Fibroblast of mammary gland (primary cell): ENCODE measurements at regions not wholly inside any gene's neighbourhood (a gene's known extent, or its start where the extent isn't known, plus 50 kb on each side); places are given as distances from the start of the nearest gene placed in this dataset.

ENCODE experiments used
- DNase-seq: peaks from one replicate; pipeline ENCODE4 v3.0.0-alpha.2; 2010; ENCODE audit warnings: low read depth
- H3K4me3 ChIP-seq: 2 replicates; pipeline ENCODE4 v1.5.1; 2011; ENCODE audit warnings: low read depth, mild to moderate bottlenecking, low read length, moderate library complexity; ENCODE audit not compliant: control insufficient read depth
- TF ChIP-seq, protein P1 (sequence below): conservative IDR thresholded peaks from 2 replicates; pipeline ENCODE4 v1.5.1; 2011; ENCODE audit warnings: low read depth, low read length, inconsistent platforms; ENCODE audit not compliant: control insufficient read depth, insufficient read depth

DNA sequence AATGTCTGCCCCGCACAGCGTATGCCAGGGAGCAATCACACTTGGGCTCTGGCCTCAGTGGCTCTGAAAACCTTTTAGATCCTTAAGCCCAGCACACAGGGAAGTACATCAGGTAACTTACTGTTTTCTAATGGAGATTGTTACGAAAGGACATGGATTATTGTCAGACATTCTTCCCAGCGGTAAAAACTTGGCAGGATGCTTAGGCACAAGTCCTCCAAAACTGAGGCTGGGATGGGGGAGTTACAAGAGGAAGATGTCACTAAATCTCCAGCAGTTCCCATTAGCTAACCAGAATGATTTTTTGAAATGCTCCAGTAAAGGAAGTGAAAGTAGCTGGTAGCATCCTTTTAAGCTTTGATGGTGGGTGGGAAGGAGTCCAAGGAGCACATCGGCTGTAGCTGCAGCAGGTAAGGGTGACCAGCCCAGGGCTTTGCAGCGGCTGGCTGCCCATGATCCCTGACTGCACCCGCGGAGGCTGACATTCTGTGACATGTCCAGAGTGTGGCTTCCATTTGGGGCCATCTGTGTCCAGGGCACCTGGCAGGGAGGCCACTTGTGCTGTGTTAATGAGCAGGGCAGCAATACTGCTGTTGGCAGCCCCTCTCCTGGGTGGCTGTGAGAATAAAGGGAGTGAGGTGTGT is 165.8 kb downstream of the GADD45G start:
- TF ChIP-seq, protein P1, sequence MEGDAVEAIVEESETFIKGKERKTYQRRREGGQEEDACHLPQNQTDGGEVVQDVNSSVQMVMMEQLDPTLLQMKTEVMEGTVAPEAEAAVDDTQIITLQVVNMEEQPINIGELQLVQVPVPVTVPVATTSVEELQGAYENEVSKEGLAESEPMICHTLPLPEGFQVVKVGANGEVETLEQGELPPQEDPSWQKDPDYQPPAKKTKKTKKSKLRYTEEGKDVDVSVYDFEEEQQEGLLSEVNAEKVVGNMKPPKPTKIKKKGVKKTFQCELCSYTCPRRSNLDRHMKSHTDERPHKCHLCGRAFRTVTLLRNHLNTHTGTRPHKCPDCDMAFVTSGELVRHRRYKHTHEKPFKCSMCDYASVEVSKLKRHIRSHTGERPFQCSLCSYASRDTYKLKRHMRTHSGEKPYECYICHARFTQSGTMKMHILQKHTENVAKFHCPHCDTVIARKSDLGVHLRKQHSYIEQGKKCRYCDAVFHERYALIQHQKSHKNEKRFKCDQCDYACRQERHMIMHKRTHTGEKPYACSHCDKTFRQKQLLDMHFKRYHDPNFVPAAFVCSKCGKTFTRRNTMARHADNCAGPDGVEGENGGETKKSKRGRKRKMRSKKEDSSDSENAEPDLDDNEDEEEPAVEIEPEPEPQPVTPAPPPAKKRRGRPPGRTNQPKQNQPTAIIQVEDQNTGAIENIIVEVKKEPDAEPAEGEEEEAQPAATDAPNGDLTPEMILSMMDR = no peak
- H3K4me3 ChIP-seq = no peak overlapping the region
- no peak for DNase-seq

- TF ChIP-seq, protein P1 = no peak
These were observed 166.4 kb downstream of the GADD45G start for GRCh38 chr9:89771205-89771604.

GRCh38 chr9:89773170-89773569 is 168.4 kb downstream of the GADD45G start:
- no peak for DNase-seq
- TF ChIP-seq, protein P1 = no peak
- no peak overlapping the region for H3K4me3 ChIP-seq

More at GRCh38 chr9:89771205-89771604, 166.4 kb downstream of the GADD45G start:
- DNase-seq = no peak
- no peak overlapping the region for H3K4me3 ChIP-seq

DNA sequence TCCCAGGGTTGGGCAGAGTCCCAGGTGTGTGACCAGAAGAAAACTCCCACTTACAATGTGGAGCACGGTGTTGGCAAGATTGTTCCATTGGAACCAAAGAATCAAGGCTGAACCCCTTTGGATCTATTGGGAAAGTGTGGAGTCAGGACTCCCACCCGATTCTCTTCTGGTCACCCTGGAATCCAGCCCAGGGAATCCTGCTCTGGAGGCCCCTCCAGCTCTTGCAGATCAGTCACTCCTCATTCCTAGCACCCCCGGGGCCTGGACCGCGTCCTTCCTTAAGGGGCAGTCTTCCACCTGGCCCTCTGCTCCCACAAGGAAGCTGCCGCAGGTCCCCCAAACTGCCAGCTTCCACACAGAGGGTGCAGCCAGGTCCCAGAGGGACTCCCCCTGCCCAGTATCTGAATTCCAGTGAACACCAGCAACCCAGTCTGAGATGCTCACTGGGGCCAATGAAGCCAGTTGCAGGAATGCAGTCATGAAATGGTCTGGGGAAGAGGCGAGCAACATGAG is 170.1 kb downstream of the GADD45G start:
- no peak overlapping the region for H3K4me3 ChIP-seq
- no peak for DNase-seq
- TF ChIP-seq, protein P1 = no peak

DNA sequence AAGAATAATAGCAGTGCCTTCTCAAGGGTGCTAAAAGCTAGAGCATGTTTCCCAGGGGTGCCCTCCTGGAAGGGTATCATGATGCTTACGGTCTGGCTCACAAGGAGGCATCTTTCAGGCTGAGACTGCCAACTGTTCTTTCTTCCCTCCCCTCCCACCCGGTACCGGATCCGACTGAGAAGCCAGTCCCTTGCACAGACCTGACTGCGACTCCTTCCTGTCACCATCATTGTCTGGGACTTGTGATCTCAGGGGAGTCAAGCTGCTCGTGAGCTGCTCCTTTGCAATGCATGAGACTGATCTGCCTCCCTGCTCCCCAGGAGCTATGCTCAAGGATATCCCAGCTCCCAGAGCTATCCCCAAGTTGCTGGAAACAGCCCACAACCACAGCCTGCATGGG is 170.8 kb downstream of the GADD45G start:
- no peak overlapping the region for H3K4me3 ChIP-seq

GRCh38 chr9:89776795-89777525 is 172.1 kb downstream of the GADD45G start:
- TF ChIP-seq, protein P1 = no peak
- no peak overlapping the region for H3K4me3 ChIP-seq
- no peak for DNase-seq

More for the DNA sequence above, 170.8 kb downstream of the GADD45G start:
- no peak for DNase-seq
- TF ChIP-seq, protein P1 = no peak

DNA sequence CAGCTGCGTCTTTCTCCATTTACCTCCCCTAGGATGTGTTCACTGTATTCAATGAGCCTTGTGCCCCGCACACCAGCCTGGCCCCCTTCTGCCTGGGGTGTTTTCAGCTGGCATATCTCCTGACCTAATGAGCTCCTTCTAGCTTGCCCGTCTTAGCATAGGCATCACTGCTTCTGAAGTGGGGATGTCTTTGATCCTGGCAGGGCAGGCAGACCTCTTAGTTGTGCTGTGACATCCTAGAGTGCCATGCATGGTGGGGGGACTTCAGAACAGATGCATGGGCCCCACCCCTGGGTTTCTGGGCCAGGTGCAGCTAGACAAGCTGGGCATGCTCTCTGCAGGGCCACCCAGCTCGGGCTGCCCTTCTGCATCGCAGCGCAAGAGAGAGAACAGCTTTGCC is 172.7 kb downstream of the GADD45G start:
- H3K4me3 ChIP-seq = no peak overlapping the region
- no peak for DNase-seq
- TF ChIP-seq, protein P1 = no peak
